ENCODE measurements at regions not wholly inside any gene's neighbourhood (a gene's known extent, or its start where the extent isn't known, plus 50 kb on each side); places are given as distances from the start of the nearest gene placed in this dataset.

GRCh38 chr4:22237155-22237751 lies 278.6 kb downstream of the ADGRA3 start:
- Histone ChIP-seq H3K4me3 (ENCODE audit: low read depth in 1 of 2, low read length in 2 of 2) (peak overlapping the region in 1 of 2 donors; percentile 42), H3K27me3 (ENCODE audit: control insufficient read depth in 1 of 2, insufficient read depth in 2 of 2, low read length in 2 of 2) (no peaks in the 10 kb centered on the region), H3K4me1 (ENCODE audit: control insufficient read depth in 2 of 2, insufficient read depth in 2 of 2, low read length in 1 of 2) (no peaks in the 10 kb centered on the region), H3K27ac (ENCODE audit: low read depth in 2 of 2, low read length in 1 of 2) (no peak overlapping the region), H3K9me3 (ENCODE audit: control insufficient read depth in 2 of 2, insufficient read depth in 1 of 2, low read depth in 1 of 2, low read length in 1 of 2) (no peaks in the 10 kb centered on the region), H3K36me3 (ENCODE audit: control insufficient read depth in 2 of 2, insufficient read depth in 2 of 2, low read length in 1 of 2) (no peaks in the 10 kb centered on the region)
- 37 to 38% methylated on average over 4 of the region's 4 CpGs for WGBS, 2 donors

GRCh38 chr4:22235698-22236097 lies 280.2 kb downstream of the ADGRA3 start:
- Histone ChIP-seq H3K36me3 (ENCODE audit: control insufficient read depth in 2 of 2, insufficient read depth in 2 of 2, low read length in 1 of 2) (no peaks in the 10 kb centered on the region), H3K4me3 (ENCODE audit: low read depth in 1 of 2, low read length in 2 of 2) (no peak overlapping the region), H3K27ac (ENCODE audit: low read depth in 2 of 2, low read length in 1 of 2) (no peak overlapping the region), H3K4me1 (ENCODE audit: control insufficient read depth in 2 of 2, insufficient read depth in 2 of 2, low read length in 1 of 2) (no peaks in the 10 kb centered on the region), H3K9me3 (ENCODE audit: control insufficient read depth in 2 of 2, insufficient read depth in 1 of 2, low read depth in 1 of 2, low read length in 1 of 2) (no peaks in the 10 kb centered on the region), H3K27me3 (ENCODE audit: control insufficient read depth in 1 of 2, insufficient read depth in 2 of 2, low read length in 2 of 2) (no peaks in the 10 kb centered on the region)
- WGBS, 2 donors, result 60 to 65% methylated on average over 7 of the region's 7 CpGs

- no peaks in the 10 kb centered on the region for H3K9me3 ChIP-seq (ENCODE audit: control insufficient read depth in 2 of 2, insufficient read depth in 1 of 2, low read depth in 1 of 2, low read length in 1 of 2)
- no peaks in the 10 kb centered on the region for H3K36me3 ChIP-seq (ENCODE audit: control insufficient read depth in 2 of 2, insufficient read depth in 2 of 2, low read length in 1 of 2)
- H3K4me1 ChIP-seq (ENCODE audit: control insufficient read depth in 2 of 2, insufficient read depth in 2 of 2, low read length in 1 of 2), result no peaks in the 10 kb centered on the region
- no peak overlapping the region for H3K4me3 ChIP-seq (ENCODE audit: low read depth in 1 of 2, low read length in 2 of 2)
- no peak overlapping the region for H3K27ac ChIP-seq (ENCODE audit: low read depth in 2 of 2, low read length in 1 of 2)
- no peaks in the 10 kb centered on the region for H3K27me3 ChIP-seq (ENCODE audit: control insufficient read depth in 1 of 2, insufficient read depth in 2 of 2, low read length in 2 of 2)
- 85 to 86% methylated on average over 7 of the region's 7 CpGs for WGBS, 2 donors
Measured at GRCh38 chr4:22233230-22233629, 282.6 kb downstream of the ADGRA3 start.

- H3K9me3 ChIP-seq (ENCODE audit: control insufficient read depth in 2 of 2, insufficient read depth in 1 of 2, low read depth in 1 of 2, low read length in 1 of 2), result no peaks in the 10 kb centered on the region
- no peak overlapping the region for H3K27ac ChIP-seq (ENCODE audit: low read depth in 2 of 2, low read length in 1 of 2)
- 75 to 78% methylated on average over 9 of the region's 9 CpGs for WGBS, 2 donors
- H3K36me3 ChIP-seq (ENCODE audit: control insufficient read depth in 2 of 2, insufficient read depth in 2 of 2, low read length in 1 of 2), result no peaks in the 10 kb centered on the region
- no peaks in the 10 kb centered on the region for H3K27me3 ChIP-seq (ENCODE audit: control insufficient read depth in 1 of 2, insufficient read depth in 2 of 2, low read length in 2 of 2)
- no peaks in the 10 kb centered on the region for H3K4me1 ChIP-seq (ENCODE audit: control insufficient read depth in 2 of 2, insufficient read depth in 2 of 2, low read length in 1 of 2)
- H3K4me3 ChIP-seq (ENCODE audit: low read depth in 1 of 2, low read length in 2 of 2), result no peak overlapping the region
Measured at GRCh38 chr4:22220965-22221364, 272.4 kb upstream of the KCNIP4 start.

- WGBS, 2 donors, result 46 to 51% methylated on average over 5 of the region's 5 CpGs
Measured at GRCh38 chr4:22217480-22217879, 268.9 kb upstream of the KCNIP4 start.

GRCh38 chr4:22216278-22216677 lies 267.7 kb upstream of the KCNIP4 start:
- Histone ChIP-seq H3K9me3 (ENCODE audit: control insufficient read depth in 2 of 2, insufficient read depth in 1 of 2, low read depth in 1 of 2, low read length in 1 of 2) (no peaks in the 10 kb centered on the region), H3K4me1 (ENCODE audit: control insufficient read depth in 2 of 2, insufficient read depth in 2 of 2, low read length in 1 of 2) (no peaks in the 10 kb centered on the region), H3K27me3 (ENCODE audit: control insufficient read depth in 1 of 2, insufficient read depth in 2 of 2, low read length in 2 of 2) (peaks cover 0 to 2% of the 10 kb centered on the region in 2 donors), H3K4me3 (ENCODE audit: low read depth in 1 of 2, low read length in 2 of 2) (no peak overlapping the region), H3K27ac (ENCODE audit: low read depth in 2 of 2, low read length in 1 of 2) (no peak overlapping the region), H3K36me3 (ENCODE audit: control insufficient read depth in 2 of 2, insufficient read depth in 2 of 2, low read length in 1 of 2) (no peaks in the 10 kb centered on the region)
- WGBS, 2 donors, result 54 to 62% methylated on average over 1 of the region's 1 CpG

More at GRCh38 chr4:22217480-22217879, 268.9 kb upstream of the KCNIP4 start:
- Histone ChIP-seq H3K4me1 (ENCODE audit: control insufficient read depth in 2 of 2, insufficient read depth in 2 of 2, low read length in 1 of 2) (no peaks in the 10 kb centered on the region), H3K36me3 (ENCODE audit: control insufficient read depth in 2 of 2, insufficient read depth in 2 of 2, low read length in 1 of 2) (no peaks in the 10 kb centered on the region), H3K27ac (ENCODE audit: low read depth in 2 of 2, low read length in 1 of 2) (no peak overlapping the region), H3K4me3 (ENCODE audit: low read depth in 1 of 2, low read length in 2 of 2) (no peak overlapping the region), H3K9me3 (ENCODE audit: control insufficient read depth in 2 of 2, insufficient read depth in 1 of 2, low read depth in 1 of 2, low read length in 1 of 2) (no peaks in the 10 kb centered on the region), H3K27me3 (ENCODE audit: control insufficient read depth in 1 of 2, insufficient read depth in 2 of 2, low read length in 2 of 2) (peaks cover 0 to 2% of the 10 kb centered on the region in 2 donors)

GRCh38 chr4:22215084-22215483 lies 266.5 kb upstream of the KCNIP4 start:
- peaks cover 0 to 2% of the 10 kb centered on the region in 2 donors for H3K27me3 ChIP-seq (ENCODE audit: control insufficient read depth in 1 of 2, insufficient read depth in 2 of 2, low read length in 2 of 2)
- H3K27ac ChIP-seq (ENCODE audit: low read depth in 2 of 2, low read length in 1 of 2), result no peak overlapping the region
- no peaks in the 10 kb centered on the region for H3K4me1 ChIP-seq (ENCODE audit: control insufficient read depth in 2 of 2, insufficient read depth in 2 of 2, low read length in 1 of 2)
- no peaks in the 10 kb centered on the region for H3K36me3 ChIP-seq (ENCODE audit: control insufficient read depth in 2 of 2, insufficient read depth in 2 of 2, low read length in 1 of 2)
- H3K4me3 ChIP-seq (ENCODE audit: low read depth in 1 of 2, low read length in 2 of 2), result no peak overlapping the region
- H3K9me3 ChIP-seq (ENCODE audit: control insufficient read depth in 2 of 2, insufficient read depth in 1 of 2, low read depth in 1 of 2, low read length in 1 of 2), result no peaks in the 10 kb centered on the region
- 35 to 56% methylated on average over 1 of the region's 1 CpG for WGBS, 2 donors

- 79 to 82% methylated on average over 1 of the region's 1 CpG for WGBS, 2 donors
- H3K9me3 ChIP-seq (ENCODE audit: control insufficient read depth in 2 of 2, insufficient read depth in 1 of 2, low read depth in 1 of 2, low read length in 1 of 2), result no peaks in the 10 kb centered on the region
- H3K27me3 ChIP-seq (ENCODE audit: control insufficient read depth in 1 of 2, insufficient read depth in 2 of 2, low read length in 2 of 2), result no peaks in the 10 kb centered on the region
Measured at GRCh38 chr4:22203711-22204011, 255.1 kb upstream of the KCNIP4 start.

GRCh38 chr4:22202975-22203710 lies 254.6 kb upstream of the KCNIP4 start:
- no peaks in the 10 kb centered on the region for H3K4me1 ChIP-seq (ENCODE audit: control insufficient read depth in 2 of 2, insufficient read depth in 2 of 2, low read length in 1 of 2)
- H3K27ac ChIP-seq (ENCODE audit: low read depth in 2 of 2, low read length in 1 of 2), result no peak overlapping the region
- WGBS, 2 donors, result 64 to 70% methylated on average over 6 of the region's 6 CpGs

More at GRCh38 chr4:22203711-22204011, 255.1 kb upstream of the KCNIP4 start:
- no peaks in the 10 kb centered on the region for H3K36me3 ChIP-seq (ENCODE audit: control insufficient read depth in 2 of 2, insufficient read depth in 2 of 2, low read length in 1 of 2)
- no peak overlapping the region for H3K4me3 ChIP-seq (ENCODE audit: low read depth in 1 of 2, low read length in 2 of 2)
- no peak overlapping the region for H3K27ac ChIP-seq (ENCODE audit: low read depth in 2 of 2, low read length in 1 of 2)
- H3K4me1 ChIP-seq (ENCODE audit: control insufficient read depth in 2 of 2, insufficient read depth in 2 of 2, low read length in 1 of 2), result no peaks in the 10 kb centered on the region

More at GRCh38 chr4:22202975-22203710, 254.6 kb upstream of the KCNIP4 start:
- Histone ChIP-seq H3K4me3 (ENCODE audit: low read depth in 1 of 2, low read length in 2 of 2) (no peak overlapping the region), H3K36me3 (ENCODE audit: control insufficient read depth in 2 of 2, insufficient read depth in 2 of 2, low read length in 1 of 2) (no peaks in the 10 kb centered on the region), H3K9me3 (ENCODE audit: control insufficient read depth in 2 of 2, insufficient read depth in 1 of 2, low read depth in 1 of 2, low read length in 1 of 2) (no peaks in the 10 kb centered on the region), H3K27me3 (ENCODE audit: control insufficient read depth in 1 of 2, insufficient read depth in 2 of 2, low read length in 2 of 2) (no peaks in the 10 kb centered on the region)
